H7 (cell line): ENCODE measurements at regions not wholly inside any gene's neighbourhood (a gene's known extent, or its start where the extent isn't known, plus 50 kb on each side); places are given as distances from the start of the nearest gene placed in this dataset.

Source experiments
- DNase-seq: peaks from one replicate; pipeline ENCODE4 v3.0.0; 2012
- H3K27me3 ChIP-seq: 2 replicates; pipeline ENCODE4 v1.6.0; 2011; ENCODE audit warnings: mild to moderate bottlenecking, low read length; ENCODE audit not compliant: control insufficient read depth, insufficient read depth
- H3K36me3 ChIP-seq: replicated peaks from 2 replicates; pipeline ENCODE4 v1.5.1; 2011; ENCODE audit warnings: low read length; ENCODE audit not compliant: control insufficient read depth, insufficient read depth
- H3K4me3 ChIP-seq: 2 replicates; pipeline ENCODE4 v1.5.1; 2011; ENCODE audit warnings: low read depth, mild to moderate bottlenecking, control low read depth, low read length, moderate library complexity; ENCODE audit not compliant: insufficient read depth

DNA sequence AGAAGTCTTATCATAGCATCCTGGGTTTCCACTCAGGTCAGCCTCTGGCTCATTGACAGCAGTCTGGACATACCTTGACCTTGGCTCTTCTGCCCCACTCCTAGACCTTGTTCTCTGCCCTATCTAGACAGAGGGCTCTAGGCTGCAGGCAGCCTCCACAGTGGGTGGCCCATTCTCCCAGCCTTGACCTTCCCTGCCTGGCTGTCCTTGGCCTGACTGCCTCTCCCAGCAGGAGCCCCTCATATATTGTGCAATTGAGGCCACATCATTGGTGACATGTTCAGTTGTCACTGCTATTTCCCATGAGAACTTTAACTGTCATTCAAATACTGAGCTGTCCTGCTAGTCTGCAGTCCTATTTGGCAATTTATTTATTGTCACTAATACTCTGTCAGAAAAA is 503.4 kb downstream of the PLXNA4 start:
- Histone ChIP-seq H3K27me3 (no peaks in the 10 kb centered on the region), H3K4me3 (no peak overlapping the region), H3K36me3 (no peaks in the 10 kb centered on the region)
- no peak for DNase-seq

DNA sequence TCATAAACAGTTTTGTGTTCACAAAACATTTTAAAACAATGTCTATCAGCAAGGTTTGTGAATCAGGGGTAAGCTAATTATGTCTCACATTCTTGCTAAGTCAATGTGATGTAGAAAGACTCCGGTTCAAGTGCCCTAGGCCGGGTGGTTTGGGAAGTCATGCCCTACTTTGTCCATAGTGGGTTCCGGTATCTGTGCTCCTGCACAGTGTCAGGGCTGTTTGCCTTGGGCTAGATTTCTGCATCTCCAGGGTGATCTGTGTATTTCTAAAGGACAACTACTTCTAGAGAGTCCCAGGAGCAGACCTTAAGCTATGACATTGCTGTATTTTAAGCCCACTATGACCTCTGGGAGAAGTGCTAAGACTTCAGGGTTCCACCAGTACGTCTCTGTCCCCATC is 504.1 kb downstream of the PLXNA4 start:
- H3K36me3 ChIP-seq, result no peaks in the 10 kb centered on the region
- H3K4me3 ChIP-seq, result no peak overlapping the region
- no peak for DNase-seq
- H3K27me3 ChIP-seq, result no peaks in the 10 kb centered on the region

DNA sequence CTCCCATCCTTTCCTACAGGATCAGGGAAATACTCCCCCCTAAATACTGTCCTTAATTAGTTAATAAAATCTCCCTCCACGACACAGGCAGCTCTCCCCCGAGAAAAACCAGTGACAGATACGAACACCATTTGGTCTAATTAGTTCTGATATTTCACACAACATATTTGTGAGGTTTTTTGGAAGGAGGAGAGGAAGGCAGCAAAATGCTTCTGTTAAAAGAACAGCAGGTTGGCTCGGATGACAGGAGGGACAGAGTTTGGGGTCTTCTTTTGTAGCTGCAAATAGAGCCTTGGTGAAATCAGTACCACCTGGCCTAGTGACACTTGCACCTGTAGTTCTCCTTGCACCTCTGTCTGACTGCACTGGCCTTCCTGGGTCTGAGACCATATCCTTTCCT is 507.0 kb downstream of the PLXNA4 start:
- Histone ChIP-seq H3K36me3 (no peaks in the 10 kb centered on the region), H3K4me3 (no peak overlapping the region), H3K27me3 (no peaks in the 10 kb centered on the region)
- DNase-seq, result no peak

- Histone ChIP-seq H3K4me3 (no peak overlapping the region), H3K36me3 (no peaks in the 10 kb centered on the region), H3K27me3 (no peaks in the 10 kb centered on the region)
- DNase-seq, result no peak
Observed at GRCh38 chr7:132066761-132067171, 509.5 kb downstream of the PLXNA4 start.

DNA sequence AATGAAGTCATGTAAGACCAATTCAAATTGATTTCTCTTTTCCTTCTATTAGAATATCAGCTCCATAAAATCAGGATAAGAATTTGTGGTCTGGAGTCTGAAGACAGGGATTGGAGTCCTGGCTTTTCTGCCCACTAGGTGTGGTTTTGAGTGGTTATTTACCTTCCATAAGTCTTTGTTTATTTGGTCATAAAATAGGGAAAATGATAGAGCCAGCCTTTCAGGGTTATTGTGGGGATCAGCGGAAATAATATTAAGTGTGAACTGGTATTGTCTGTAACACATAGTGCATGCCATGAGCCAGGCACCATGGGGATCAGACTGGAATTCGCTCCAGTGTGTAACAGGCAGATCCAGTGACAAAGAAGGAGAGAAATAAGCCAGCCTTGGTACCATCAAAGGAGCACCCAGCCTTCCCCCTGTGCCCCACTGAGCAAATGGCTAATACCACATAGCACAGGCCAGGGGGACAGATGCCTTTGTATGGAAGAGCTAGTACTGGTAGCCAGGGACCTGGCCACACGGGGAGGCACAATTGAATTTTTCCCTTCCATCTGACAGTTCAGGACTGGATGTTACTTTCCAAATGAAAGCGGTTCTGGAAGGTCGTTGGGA is 509.7 kb upstream of the PODXL start:
- H3K27me3 ChIP-seq, result no peaks in the 10 kb centered on the region
- no peak for DNase-seq
- no peak overlapping the region for H3K4me3 ChIP-seq
- H3K36me3 ChIP-seq, result no peaks in the 10 kb centered on the region

- DNase-seq, result no peak
- H3K4me3 ChIP-seq, result no peak overlapping the region
- H3K36me3 ChIP-seq, result no peaks in the 10 kb centered on the region
- H3K27me3 ChIP-seq, result no peaks in the 10 kb centered on the region
Observed at GRCh38 chr7:132065193-132065988, 509.0 kb upstream of the PODXL start.

- Histone ChIP-seq H3K4me3 (no peak overlapping the region), H3K27me3 (no peaks in the 10 kb centered on the region), H3K36me3 (no peaks in the 10 kb centered on the region)
- no peak for DNase-seq
Observed at GRCh38 chr7:132063800-132064199, 507.4 kb upstream of the PODXL start.

DNA sequence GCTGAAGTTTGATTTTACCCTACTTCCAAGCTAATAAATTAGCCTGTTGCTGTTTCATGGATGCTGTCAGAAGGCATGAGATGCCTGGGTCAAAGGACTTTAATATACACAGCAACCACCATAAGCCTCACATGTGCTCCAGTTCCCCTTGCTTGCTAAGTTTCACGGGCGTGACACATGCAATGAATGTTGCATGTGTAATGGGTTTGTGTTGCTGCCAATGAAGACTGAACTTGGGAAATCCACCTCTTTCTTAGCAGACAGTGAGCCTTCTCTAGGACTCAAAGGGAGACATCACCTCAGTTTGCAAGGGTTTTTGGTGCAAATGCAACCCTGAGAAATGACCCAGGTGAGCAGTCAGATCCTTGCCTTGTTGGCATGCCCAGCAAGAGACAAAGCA is 505.5 kb upstream of the PODXL start:
- Histone ChIP-seq H3K27me3 (no peaks in the 10 kb centered on the region), H3K36me3 (no peaks in the 10 kb centered on the region), H3K4me3 (no peak overlapping the region)
- no peak for DNase-seq

- H3K27me3 ChIP-seq, result no peaks in the 10 kb centered on the region
- no peak overlapping the region for H3K4me3 ChIP-seq
- no peak for DNase-seq
- H3K36me3 ChIP-seq, result no peaks in the 10 kb centered on the region
Observed at GRCh38 chr7:132059141-132059540, 502.7 kb upstream of the PODXL start.

GRCh38 chr7:132055336-132056120 is 499.1 kb upstream of the PODXL start:
- no peak for DNase-seq
- Histone ChIP-seq H3K27me3 (no peaks in the 10 kb centered on the region), H3K36me3 (no peaks in the 10 kb centered on the region)

GRCh38 chr7:132053871-132054270 is 497.4 kb upstream of the PODXL start:
- DNase-seq, result no peak
- Histone ChIP-seq H3K27me3 (no peaks in the 10 kb centered on the region), H3K36me3 (no peaks in the 10 kb centered on the region), H3K4me3 (no peak overlapping the region)

More at GRCh38 chr7:132055336-132056120, 499.1 kb upstream of the PODXL start:
- H3K4me3 ChIP-seq, result no peak overlapping the region

GRCh38 chr7:132051311-132051710 is 494.9 kb upstream of the PODXL start:
- Histone ChIP-seq H3K4me3 (no peak overlapping the region), H3K27me3 (no peaks in the 10 kb centered on the region), H3K36me3 (no peaks in the 10 kb centered on the region)
- DNase-seq, result no peak

GRCh38 chr7:132049462-132050304 is 493.3 kb upstream of the PODXL start:
- DNase-seq, result peak; percentile 56
- H3K36me3 ChIP-seq, result no peaks in the 10 kb centered on the region
- H3K4me3 ChIP-seq, result no peak overlapping the region
- no peaks in the 10 kb centered on the region for H3K27me3 ChIP-seq

DNA sequence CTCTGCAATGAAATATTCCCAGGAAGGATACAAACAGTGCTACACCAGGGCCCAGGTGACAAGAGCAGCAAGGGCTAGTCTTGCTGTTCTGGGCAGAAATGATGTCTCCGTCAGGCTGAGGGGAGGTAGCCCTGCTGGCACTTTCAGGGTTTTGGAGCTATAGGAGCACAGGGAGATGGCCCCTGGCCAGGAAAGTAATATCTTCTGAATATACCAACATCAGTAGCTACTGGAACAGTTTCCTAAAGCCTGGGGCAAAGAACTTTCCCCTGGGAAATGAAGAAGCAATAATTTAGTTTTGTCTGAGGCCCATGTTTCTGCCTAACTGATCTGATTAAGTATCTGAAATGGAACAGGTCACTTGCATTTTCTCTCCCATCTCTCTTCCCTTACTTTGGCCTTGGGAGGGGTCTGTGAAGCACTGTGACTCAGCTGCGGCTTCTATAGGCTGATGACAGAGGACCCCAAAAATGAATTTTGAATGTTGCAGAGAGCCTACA is 489.1 kb upstream of the PODXL start:
- no peak overlapping the region for H3K4me3 ChIP-seq
- H3K36me3 ChIP-seq, result no peaks in the 10 kb centered on the region
- H3K27me3 ChIP-seq, result no peaks in the 10 kb centered on the region
- DNase-seq, result no peak
